D721Med (cell line): ENCODE measurements at regions not wholly inside any gene's neighbourhood (a gene's known extent, or its start where the extent isn't known, plus 50 kb on each side); places are given as distances from the start of the nearest gene placed in this dataset.

Experiments used
- DNase-seq: peaks from one replicate; pipeline ENCODE4 v3.0.0; 2011; ENCODE audit warnings: low spot score; ENCODE audit not compliant: insufficient read length
- FAIRE-seq: peaks from 2 replicates; lab custom pipeline; 2011; peaks lifted over from hg19 to GRCh38; lab: Jason Lieb, UNC
- TF ChIP-seq, protein P1 (sequence below): IDR thresholded peaks from 2 replicates; pipeline ENCODE4 v1.5.1; 2012; ENCODE audit warnings: mild to moderate bottlenecking, control low read depth; ENCODE audit not compliant: insufficient read depth; ENCODE audit errors: missing control alignments

DNA sequence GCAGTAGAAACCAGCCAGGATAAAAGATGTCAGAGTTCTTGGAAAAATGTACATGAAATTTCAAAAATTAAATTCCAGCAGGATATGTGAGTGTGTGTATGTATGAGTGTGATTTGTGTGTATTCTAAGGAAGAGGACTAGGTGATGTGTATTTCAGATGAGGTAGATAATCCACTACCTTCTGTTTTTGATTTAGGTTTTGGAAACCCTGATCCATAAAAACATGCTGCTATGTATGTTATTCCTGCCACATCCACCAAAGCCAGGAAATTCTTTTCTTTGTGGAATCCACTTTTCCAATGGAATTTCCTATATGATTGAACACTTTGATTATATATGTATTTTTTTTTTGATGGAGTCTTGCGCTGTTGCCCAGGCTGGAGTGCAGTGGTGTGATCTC, 276.9 kb downstream of the UQCRFS1 start:
- FAIRE-seq (no peak), DNase-seq (no peak)
- TF ChIP-seq, protein P1, sequence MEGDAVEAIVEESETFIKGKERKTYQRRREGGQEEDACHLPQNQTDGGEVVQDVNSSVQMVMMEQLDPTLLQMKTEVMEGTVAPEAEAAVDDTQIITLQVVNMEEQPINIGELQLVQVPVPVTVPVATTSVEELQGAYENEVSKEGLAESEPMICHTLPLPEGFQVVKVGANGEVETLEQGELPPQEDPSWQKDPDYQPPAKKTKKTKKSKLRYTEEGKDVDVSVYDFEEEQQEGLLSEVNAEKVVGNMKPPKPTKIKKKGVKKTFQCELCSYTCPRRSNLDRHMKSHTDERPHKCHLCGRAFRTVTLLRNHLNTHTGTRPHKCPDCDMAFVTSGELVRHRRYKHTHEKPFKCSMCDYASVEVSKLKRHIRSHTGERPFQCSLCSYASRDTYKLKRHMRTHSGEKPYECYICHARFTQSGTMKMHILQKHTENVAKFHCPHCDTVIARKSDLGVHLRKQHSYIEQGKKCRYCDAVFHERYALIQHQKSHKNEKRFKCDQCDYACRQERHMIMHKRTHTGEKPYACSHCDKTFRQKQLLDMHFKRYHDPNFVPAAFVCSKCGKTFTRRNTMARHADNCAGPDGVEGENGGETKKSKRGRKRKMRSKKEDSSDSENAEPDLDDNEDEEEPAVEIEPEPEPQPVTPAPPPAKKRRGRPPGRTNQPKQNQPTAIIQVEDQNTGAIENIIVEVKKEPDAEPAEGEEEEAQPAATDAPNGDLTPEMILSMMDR: no peak

GRCh38 chr19:28934631-28935030, 278.3 kb downstream of the UQCRFS1 start:
- TF ChIP-seq, protein P1: no peak
- DNase-seq: no peak
- no peak for FAIRE-seq

- no peak for DNase-seq
- FAIRE-seq: no peak
- TF ChIP-seq, protein P1: no peak
These were observed 279.9 kb downstream of the UQCRFS1 start for GRCh38 chr19:28933039-28933438.

DNA sequence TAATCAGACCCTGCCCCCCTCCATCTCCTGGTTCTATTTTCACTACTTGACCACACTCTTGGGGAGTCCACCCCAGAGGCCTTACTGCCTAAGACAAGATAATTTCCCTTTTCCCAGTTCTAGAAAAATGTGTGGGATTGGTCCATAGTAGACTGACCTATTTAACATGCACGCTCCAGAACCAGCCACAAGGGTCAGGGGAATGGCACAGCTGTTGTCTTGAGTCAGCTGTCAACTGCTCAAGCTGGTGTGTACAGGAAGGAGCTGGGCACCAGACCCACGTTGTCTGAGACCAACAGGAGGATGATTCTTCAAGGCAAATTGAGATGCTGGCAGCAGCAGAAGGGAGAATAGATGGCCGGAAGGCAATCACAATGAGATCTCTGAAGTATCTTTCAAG, 280.5 kb downstream of the UQCRFS1 start:
- DNase-seq (no peak), FAIRE-seq (no peak)
- TF ChIP-seq, protein P1: no peak

DNA sequence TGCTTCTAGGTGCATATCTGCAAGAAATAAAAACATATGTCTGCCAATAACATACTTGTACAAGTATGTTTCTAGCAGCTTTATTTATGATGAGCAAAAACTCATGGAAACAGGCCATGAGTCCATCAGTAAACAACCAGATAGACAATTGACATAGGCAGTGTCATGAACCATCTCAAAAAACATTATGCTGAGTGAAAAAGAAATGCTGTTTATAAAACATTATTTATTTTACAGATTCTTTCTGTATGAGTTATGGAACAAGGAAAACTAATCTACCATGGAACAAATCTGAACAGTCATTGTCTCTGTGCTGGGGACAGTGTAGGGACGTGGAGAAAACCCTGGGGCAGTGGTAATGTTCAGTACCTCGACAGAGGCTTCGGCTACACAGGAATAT, 283.9 kb downstream of the UQCRFS1 start:
- no peak for DNase-seq
- FAIRE-seq: no peak
- TF ChIP-seq, protein P1: no peak

GRCh38 chr19:28927456-28927855, 285.5 kb downstream of the UQCRFS1 start:
- FAIRE-seq (no peak), DNase-seq (no peak)

More at GRCh38 chr19:28927456-28927855, 285.5 kb downstream of the UQCRFS1 start:
- TF ChIP-seq, protein P1: no peak
